ENCODE measurements at regions not wholly inside any gene's neighbourhood (a gene's known extent, or its start where the extent isn't known, plus 50 kb on each side); places are given as distances from the start of the nearest gene placed in this dataset.

GRCh38 chr5:84599964-84600363 lies 215.3 kb upstream of the EDIL3 start:
- no peak for DNase-seq

GRCh38 chr5:84597904-84598303 lies 213.2 kb upstream of the EDIL3 start:
- DNase-seq = no peak

DNA sequence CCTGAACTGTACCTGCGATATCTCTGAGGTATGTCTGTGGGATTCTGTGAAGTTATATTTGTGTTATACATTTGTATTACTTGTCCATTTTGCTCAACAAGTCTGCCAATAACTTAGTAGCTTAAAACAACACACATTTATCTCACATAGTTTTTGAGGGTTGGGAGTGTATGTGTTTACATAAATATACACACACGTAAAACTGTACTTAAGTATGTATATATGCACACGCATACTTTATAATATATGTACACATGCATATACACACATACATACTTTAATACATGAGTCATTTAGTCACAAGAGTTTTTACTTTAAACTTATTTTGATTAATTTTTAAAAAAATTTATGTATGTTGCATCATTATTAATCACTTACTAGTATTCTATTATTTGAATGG lies 205.9 kb upstream of the EDIL3 start:
- no peak for DNase-seq

GRCh38 chr5:84589926-84590325 lies 205.2 kb upstream of the EDIL3 start:
- DNase-seq = no peak

GRCh38 chr5:84585218-84585617 lies 200.5 kb upstream of the EDIL3 start:
- DNase-seq = no peak

DNA sequence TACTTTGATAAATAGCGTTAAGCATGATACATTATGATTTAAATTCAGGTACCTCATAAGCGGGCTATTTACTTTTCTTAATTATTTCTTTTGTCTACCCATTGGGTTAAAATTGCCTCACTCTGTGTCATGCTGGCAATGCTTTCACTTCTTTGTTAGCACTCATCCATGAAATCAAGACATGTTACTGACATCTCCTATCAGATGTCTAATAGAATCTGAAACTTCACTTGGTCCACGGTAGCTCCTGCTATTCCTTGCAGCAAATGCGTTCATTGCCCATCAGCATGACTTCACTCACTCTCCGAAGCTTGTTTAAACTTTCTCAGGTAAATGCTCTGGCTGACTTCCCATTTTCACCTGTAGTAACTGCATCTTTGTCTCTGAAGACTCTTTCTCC lies 193.5 kb upstream of the EDIL3 start:
- DNase-seq = no peak

DNA sequence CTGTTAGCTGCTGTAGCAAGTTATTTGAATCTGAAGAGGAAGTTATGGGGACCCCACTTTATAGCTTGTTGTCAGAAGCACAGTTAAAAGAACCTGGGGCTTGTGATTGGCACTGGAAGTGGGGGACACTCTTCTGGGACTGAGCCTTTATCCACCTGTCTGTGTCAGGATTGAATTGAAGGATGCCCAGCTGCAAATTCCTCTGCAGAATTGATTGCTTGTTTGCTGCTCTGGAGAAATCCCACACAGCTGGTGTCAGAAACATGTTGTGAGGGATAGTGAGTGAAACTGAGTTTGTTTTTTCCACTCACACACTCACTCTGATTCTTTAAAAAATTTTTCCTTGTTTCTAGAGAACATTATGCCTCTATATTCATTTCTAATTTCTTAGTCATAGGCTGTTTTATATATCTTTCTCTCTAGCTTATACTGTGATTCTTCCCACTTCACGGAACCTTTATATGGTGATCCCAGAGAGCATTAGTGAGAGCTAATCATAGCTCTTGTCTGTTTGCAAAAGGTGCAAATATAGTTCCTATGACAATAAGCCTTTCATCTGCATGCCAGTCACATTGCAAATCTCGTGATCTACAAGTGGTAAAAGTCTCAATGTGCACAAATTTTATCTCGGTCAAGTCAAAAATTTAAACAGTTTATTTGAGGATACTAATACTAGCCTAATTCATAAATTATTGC lies 188.5 kb upstream of the EDIL3 start:
- no peak for DNase-seq

- DNase-seq = no peak
Measured at GRCh38 chr5:84569307-84569706, 184.6 kb upstream of the EDIL3 start.

DNA sequence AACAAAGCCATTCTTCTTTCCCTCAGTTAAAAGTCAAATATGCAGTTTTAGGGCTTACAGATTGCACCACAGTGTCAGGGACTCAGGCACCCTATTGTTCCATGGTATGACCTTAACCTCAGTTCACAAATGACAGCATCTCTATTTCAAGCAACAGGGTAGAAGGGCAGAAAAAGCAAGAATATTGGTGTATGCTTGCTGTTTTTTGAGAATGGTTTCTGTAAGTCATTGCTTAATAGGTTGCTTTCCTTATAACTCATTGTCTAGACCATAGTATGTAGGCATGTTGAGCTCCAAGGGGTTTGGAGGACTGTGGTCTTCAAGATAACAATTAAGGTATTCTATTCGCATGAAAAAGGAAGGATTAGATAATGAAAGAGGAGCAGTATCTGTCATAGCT lies 183.5 kb upstream of the EDIL3 start:
- no peak for DNase-seq

- no peak for DNase-seq
Measured at GRCh38 chr5:84565866-84566265, 181.2 kb upstream of the EDIL3 start.

DNA sequence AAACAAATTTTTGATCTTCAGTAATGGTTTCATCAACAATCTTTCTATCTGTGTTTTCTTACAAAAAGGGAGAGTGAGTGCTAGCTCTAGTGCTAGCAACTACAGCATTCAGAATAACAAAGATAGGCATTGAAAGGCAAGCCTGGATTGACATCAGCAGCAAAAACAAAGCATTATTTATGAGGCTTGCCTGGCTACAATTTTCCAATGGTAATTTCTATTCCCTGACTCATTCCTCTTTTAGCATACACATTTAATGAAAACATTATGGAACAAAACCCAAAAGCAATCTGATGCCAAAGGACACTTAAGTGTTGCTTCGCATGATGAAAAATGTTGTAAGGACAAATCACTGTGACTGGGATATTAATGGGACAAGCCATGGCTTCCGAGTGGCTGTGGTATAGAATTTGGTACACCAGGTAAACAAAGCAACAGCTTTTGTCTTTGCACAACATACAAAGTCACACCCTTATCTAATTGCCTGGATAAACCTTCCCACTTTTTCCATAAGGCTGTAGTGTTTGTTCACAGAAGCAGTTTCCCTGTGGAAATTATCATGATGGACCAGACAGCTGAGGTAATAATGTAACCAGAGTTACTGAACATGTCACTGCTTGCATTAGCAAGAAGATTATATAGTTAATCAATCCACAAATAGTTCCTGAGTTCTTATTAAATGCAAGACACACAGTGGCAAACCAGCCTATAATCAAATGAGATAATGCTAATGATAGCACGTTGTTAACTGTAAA lies 179.8 kb upstream of the EDIL3 start:
- no peak for DNase-seq

DNA sequence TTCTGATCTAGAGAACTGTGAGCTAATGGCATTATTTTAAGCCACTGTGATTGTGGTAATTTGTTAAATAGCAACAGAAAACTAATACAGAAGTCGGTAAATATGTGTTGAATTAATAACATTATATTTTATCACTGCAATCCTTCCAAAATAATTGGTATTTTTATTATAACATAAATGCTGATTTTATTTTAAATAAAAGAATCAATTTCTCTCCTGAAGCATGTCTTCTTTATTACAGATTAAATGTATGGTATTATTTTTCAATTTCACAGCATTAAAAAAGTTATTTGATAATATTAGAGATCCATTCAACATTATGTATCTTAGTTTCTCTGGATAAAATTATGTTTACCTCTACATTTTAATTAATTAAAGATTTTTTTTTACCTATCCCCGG lies 165.5 kb upstream of the EDIL3 start:
- no peak for DNase-seq

DNA sequence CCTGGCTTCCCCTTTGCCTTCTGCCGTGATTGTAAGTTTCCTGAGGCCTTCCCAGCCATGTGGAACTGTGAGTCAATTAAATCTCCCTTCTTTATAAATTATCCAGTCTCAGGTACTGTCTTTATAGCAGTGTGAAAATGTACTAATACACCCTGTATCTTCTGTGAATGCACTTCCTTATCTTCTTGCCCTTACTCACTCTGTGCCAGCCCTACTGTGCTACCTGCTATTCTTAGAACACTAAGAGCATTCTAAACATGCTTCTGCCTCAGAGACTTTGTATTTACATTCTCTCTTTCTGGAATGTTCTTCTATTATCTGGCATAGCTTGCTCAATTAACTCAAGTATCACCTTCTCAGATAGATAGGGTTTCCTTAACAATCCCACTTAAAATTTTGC lies 164.4 kb upstream of the EDIL3 start:
- no peak for DNase-seq

- DNase-seq = no peak
Measured at GRCh38 chr5:84546686-84547085, 162.0 kb upstream of the EDIL3 start.

GRCh38 chr5:84536797-84537196 lies 152.1 kb upstream of the EDIL3 start:
- no peak for DNase-seq

GRCh38 chr5:84535281-84535680 lies 150.6 kb upstream of the EDIL3 start:
- DNase-seq = no peak

GRCh38 chr5:84524491-84524890 lies 139.8 kb upstream of the EDIL3 start:
- DNase-seq = no peak

DNA sequence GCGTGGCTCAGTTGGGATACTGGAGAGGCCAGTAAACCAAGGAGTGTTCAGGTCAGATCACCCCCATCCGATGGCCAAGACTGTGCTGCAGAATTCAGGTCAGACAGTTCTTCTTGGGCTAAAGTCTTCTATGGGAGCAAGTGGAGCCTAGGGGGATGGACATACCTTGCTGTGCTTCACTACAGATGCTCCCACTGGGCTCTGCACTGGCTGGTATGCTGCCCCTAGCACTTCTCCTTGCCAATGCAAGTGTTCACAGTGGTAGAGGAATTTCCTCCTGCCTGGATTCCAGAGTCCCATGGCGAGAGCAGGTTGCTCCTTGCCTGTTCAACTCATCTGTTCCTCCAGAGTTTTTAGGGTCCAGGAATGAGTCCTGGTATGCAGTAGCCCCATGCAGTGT lies 134.2 kb upstream of the EDIL3 start:
- DNase-seq = no peak

GRCh38 chr5:84518370-84518769 lies 133.7 kb upstream of the EDIL3 start:
- DNase-seq = no peak

GRCh38 chr5:84506625-84507024 lies 121.9 kb upstream of the EDIL3 start:
- no peak for DNase-seq

DNA sequence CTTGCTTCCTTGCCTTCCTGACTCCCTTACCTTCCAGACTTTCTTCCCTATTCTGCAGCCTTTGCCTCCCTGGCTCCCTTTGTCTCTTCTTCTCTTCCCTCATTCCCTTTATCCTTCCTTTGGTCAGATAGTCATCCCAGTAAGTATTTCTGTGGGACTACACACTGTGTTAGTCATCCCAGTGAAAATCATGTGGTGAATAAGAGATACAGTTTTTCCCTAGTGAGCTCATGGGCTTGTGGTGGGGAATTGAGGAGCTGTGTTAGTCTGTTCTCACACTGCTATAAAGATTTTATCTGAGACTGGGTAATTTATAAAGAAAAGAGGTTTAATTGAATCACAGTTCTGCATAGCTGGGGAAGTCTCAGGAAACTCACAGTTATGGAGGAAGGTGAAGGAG lies 109.8 kb upstream of the EDIL3 start:
- DNase-seq = no peak

DNA sequence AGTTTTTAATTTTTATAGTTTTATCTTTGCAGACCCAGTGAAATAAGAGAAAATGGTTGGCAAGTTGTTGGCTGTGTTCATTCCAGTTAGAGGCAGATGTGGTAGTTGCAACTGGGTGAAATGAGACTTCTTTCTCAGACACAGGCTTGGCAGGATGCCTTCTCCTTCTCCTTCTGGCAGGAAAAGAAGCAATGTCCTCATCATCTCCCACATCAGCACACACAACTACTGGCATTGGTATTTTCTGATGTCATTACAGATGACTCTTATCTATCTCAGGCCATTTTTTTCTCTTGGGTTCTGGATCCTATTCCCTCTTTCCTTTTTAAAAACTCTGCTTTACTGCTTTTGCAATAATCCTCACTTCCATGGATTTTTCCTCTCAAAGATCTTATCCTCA lies 103.3 kb upstream of the EDIL3 start:
- no peak for DNase-seq

GRCh38 chr5:84480873-84481637 lies 96.4 kb upstream of the EDIL3 start:
- DNase-seq = no peak

- DNase-seq = no peak
Measured at GRCh38 chr5:84478603-84479002, 93.9 kb upstream of the EDIL3 start.

All from right hindlimb (tissue), 1 donor.